SKM-1 (cell line): ENCODE measurements at regions not wholly inside any gene's neighbourhood (a gene's known extent, or its start where the extent isn't known, plus 50 kb on each side); places are given as distances from the start of the nearest gene placed in this dataset.

ENCODE experiments used
- DNase-seq: peaks from one replicate; lab custom pipeline; 2025; ENCODE audit not compliant: unreplicated experiment; lab: John Stamatoyannopoulos, UW

- peak; percentile 5 for DNase-seq
Measured at GRCh38 chr9:36728651-36729520, 156.2 kb downstream of the MELK start.

- DNase-seq: no peak
Measured at GRCh38 chr9:36729906-36730305, 157.2 kb downstream of the MELK start.

- DNase-seq: no peak
Measured at GRCh38 chr9:36730414-36730813, 157.7 kb downstream of the MELK start.

- DNase-seq: no peak
Measured at GRCh38 chr9:36731068-36731956, 158.6 kb downstream of the MELK start.

GRCh38 chr9:36734737-36735136 lies 162.0 kb downstream of the MELK start:
- no peak for DNase-seq

GRCh38 chr9:36736648-36737047 lies 164.0 kb downstream of the MELK start:
- no peak for DNase-seq

GRCh38 chr9:36738318-36738976 lies 165.8 kb downstream of the MELK start:
- DNase-seq: no peak

GRCh38 chr9:36739373-36740116 lies 166.8 kb downstream of the MELK start:
- DNase-seq: no peak

- DNase-seq: no peak
Measured at GRCh38 chr9:36742264-36742663, 169.6 kb downstream of the MELK start.

- no peak for DNase-seq
Measured at GRCh38 chr9:36744678-36745077, 172.0 kb downstream of the MELK start.

GRCh38 chr9:36745977-36746376 lies 173.3 kb downstream of the MELK start:
- no peak for DNase-seq

- DNase-seq: no peak
Measured at GRCh38 chr9:36746415-36746814, 173.7 kb downstream of the MELK start.

GRCh38 chr9:36748322-36748899 lies 175.7 kb downstream of the MELK start:
- DNase-seq: no peak

GRCh38 chr9:36749461-36749860 lies 176.8 kb downstream of the MELK start:
- no peak for DNase-seq

- no peak for DNase-seq
Measured at GRCh38 chr9:36750630-36751029, 177.9 kb downstream of the MELK start.

- no peak for DNase-seq
Measured at GRCh38 chr9:36755019-36755418, 182.3 kb downstream of the MELK start.

- no peak for DNase-seq
Measured at GRCh38 chr9:36759141-36759540, 186.4 kb downstream of the MELK start.

GRCh38 chr9:36759976-36760375 lies 187.3 kb downstream of the MELK start:
- no peak for DNase-seq

- DNase-seq: no peak
Measured at GRCh38 chr9:36760667-36761420, 188.1 kb downstream of the MELK start.

- DNase-seq: no peak
Measured at GRCh38 chr9:36762958-36763357, 190.3 kb downstream of the MELK start.
